ENCODE measurements at regions not wholly inside any gene's neighbourhood (a gene's known extent, or its start where the extent isn't known, plus 50 kb on each side); places are given as distances from the start of the nearest gene placed in this dataset.
"Not testable (repeated sequence)": the region's sequence is repeated elsewhere in the genome, so short reads cannot be mapped to it uniquely, and the experiment has no call there.

DNA sequence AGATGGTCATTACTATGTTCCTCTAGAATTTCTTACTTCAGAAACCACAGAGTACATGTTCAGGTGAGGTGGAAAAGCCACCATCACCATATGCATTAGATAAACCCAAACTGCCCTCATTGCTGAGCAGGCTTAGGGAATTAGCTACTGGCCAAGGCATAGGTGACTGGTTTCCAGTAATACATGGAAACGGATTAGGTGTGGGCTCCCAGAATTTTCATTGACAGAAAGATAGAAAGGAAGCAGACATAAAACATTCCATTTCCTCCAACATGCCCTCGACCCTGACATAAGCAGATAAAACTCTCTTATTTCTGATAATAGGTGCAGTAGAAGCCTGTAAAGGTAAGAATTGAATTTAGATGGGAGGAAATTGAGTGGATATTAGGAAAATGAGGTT, 1466.1 kb downstream of the SUCLG1 start:
- no peak for DNase-seq

DNA sequence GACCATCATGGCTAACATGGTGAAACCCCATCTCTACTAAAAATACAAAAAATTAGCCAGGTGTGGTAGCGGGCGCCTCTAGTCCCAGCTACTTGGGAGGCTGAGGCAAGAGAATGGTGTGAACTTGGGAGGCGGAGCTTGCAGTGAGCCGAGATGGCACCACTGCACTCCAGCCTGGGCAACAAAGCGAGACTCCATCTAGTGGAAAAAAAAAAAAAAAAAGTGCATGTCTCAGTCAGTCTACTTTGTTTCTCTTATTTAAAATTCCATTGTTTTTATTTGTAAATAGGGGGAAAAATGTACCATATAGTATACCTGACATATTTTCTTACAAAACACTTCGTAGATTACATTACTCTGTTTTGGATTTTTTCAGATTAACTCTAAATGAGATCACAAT, 1471.4 kb downstream of the SUCLG1 start:
- not testable (repeated sequence) for DNase-seq

DNA sequence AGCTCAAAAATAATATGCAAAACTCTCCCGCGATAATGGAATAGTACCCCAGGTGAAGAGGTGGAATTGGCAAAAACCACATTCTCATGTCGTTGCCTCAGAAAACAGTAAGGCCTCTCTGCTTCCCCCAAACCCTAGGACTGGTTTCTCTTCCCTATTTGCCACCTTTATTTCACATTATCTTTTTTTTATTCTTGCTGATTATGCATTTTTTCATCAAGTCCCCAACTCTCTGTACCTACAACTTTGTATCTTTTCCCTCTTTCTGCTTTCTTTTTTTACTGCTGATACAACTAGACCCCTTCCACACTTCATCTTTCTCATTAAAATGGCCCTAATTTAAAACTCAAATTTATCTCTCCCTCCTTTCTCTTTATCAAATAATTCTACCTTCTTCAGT, 1472.2 kb downstream of the SUCLG1 start:
- DNase-seq = no peak

DNA sequence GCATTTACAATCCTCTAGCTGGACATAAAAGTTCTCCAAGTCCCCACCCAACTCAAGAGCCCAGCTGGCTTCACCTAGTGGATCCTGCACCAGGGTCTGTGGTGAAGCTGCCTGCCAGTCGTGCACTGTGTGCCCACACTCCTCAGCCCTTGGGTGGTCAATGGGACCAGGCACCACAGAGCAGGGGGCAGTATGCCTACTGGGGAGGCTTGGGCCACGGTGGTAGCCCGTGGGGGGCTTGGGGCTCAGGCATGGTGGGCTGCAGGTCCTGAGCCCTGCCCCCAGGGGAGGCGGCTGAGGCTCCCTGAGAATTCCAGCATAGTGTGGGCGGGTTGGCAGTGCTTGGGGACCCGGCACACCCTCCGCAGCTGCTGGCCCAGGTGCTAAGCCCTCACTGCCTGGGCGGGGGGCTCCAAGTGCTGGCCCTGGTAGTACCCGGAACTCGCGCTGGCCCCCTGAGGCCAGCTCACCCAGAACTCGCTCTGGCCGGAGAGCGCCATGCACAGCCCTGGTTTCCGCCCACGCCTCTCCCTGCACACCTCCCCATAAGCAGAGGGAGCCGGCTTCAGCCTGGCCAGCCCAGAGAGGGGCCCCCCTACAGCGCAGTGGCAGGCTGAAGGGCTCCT, 1473.4 kb downstream of the SUCLG1 start:
- DNase-seq = no peak

DNA sequence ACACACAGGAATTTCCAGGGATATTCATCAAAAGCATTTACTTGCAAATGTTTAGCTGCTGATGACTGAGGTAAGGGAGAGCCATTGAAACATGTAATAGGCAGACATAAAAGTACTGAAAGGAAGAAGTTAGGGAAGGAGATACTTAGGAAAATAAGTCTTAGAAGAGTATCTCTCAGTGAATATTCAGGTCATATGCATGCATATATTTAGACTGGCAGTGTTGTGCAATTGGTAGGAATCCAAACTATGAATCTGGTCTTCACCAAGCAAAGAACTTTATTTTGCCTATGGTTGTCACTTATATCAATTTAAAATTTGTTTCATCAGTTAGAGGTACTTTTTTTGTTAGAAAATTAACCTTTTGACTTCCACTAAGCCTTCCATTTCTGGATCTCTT, 1490.7 kb downstream of the SUCLG1 start:
- DNase-seq = no peak

DNA sequence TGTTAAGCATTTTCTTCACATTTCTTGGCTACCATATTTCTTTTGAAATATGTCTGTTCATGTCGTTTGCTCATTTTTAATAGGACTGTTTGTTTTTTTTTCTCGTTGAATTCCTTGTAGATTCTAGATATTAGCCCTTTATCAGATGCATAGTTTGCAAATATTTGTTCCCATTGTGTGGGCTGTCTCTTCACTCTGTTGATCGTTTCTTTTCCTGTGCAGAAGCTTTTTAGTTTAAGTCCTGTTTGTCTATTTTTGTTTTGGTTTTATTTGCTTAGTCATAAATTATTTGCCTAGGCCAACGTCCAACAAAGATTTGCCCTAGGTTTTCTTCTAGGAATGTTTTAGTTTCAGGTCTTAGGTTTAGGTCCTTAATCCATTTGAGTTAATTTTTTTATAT, 1494.7 kb downstream of the SUCLG1 start:
- no peak for DNase-seq

DNA sequence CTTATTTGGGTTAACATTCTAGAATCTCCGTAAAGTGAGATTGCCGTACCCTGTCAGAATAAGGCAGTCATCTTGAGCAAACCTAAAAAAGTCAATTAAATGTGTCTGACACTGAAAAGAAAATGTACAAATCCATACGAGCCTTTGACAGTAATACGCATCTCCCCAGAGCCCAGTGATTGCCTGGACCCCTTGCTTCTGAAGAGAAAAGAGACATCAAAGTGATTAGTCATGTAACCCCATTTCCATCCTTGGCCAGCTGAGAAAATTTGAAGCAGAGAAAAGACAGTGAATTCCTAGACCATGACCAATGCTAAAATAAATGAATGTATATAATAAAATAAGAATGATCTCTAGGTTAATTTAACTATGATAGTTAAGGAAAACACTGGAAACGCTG, 1499.4 kb downstream of the SUCLG1 start:
- no peak for DNase-seq

DNA sequence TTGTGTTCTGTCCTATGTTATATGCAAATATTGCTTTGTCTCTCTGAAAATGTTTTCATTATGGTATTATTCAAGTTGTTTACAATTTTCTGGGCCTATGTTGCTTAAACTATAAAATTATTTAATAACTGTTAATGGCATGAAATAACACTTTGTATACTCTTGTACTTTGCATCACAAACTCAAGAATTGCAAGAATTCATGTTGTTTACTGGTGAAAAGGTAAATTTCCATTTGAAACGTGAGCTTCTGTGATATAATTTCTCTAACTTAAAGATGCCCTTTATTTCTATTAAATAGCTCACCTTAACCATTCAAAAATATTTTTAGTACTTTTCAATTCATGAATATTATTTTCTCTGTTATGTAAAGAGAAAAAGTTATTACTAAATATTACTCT, 1504.2 kb downstream of the SUCLG1 start:
- DNase-seq = no peak

DNA sequence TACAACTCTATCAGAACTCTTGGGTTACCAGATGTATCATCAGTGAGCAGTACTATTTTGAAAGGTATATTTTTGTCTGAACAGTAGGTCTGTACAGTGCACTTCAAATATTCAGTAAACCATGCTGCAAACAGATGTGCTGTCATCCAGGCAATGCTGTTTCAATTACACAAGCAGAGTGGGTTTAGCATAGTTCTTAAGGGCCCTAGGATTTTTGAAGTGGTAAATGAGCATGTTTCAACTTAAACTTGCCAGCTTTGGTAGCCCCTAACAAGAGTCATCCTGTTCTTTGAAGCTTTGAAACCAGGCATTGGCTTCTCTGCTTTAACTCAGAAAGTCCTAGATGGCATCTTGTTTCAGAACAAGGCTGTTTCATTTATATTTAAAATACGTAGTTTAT, 1519.9 kb downstream of the SUCLG1 start:
- DNase-seq = no peak

DNA sequence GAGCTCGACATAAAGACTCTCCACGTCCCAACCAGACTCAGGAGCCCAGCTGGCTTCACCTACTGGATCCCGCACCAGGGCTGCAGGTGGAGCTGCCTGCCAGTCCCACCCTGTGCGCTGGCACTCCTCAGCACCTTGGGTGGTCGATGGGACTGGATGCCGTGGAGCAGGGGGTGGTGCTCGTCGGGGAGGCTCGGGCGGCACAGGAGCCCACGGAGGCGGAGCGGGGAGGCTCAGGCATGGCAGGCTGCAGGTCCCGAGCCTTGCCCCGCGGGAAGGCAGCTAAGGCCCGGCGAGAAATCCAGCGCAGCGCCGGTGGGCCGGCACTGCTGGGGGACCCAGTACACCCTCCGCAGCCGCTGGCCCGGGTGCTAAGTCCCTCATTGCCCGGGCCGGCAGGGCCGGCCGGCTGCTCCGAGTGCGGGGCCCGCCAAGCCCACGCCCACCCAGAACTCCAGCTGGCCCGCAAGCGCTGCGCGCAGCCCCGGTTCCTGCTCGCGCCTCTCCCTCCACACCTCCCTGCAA, 1520.7 kb downstream of the SUCLG1 start:
- DNase-seq = not testable (repeated sequence)

DNA sequence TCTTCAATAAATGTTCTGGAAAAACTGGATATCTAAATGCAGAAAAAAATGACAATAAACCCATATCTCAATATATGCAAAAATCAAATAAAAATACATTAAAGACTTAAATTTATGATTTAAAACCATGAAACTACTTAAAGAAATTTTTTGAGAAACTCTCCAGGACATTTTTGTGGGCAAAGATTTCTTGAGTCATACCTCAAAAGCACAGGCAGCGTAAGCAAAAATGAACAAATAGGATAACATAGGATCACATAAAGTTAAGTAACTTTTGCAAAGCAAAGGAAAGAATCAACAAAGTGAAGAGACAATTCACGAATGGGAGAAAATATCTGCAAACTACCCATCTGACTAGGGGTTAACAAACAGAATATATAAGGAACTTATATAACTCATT, 1545.5 kb downstream of the SUCLG1 start:
- DNase-seq = no peak

DNA sequence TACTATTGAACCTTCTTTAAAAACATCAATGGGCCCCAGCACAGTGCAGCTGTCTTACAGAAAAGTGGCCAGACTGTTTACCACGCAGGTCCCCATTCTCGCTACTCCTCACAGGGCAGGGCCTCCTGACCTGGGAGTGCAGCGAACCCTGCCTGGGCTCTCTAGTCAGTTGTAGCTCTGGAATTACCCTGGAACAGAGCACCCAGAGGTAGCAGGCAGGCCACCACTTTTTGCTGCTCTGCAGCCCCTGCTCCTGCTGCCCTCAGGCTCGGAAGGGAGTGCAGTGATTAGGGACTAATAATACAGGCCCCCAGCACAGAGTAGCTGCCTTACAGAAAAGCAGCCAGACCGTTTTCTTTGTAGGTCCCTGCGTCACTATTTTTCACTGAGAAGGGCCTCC, 1563.0 kb downstream of the SUCLG1 start:
- no peak for DNase-seq

DNA sequence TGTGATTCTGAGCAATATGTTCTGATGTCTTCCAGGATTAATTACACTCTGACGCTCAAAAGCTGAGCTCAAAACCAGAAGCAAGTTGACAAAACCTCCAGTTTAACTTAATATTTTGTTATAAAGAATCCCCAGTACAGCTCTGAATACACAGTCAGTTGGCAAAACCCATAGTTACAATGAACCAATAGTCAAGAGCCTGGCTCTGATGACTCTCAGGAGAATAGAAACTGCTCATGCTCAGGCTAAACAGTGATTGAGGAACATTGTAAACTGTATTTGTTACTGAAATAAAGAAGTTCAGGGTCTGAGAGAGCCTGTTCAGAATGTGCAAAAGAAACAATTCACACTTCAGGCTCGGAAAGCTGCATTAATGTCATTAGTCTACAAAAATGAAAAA, 1565.9 kb downstream of the SUCLG1 start:
- no peak for DNase-seq

DNA sequence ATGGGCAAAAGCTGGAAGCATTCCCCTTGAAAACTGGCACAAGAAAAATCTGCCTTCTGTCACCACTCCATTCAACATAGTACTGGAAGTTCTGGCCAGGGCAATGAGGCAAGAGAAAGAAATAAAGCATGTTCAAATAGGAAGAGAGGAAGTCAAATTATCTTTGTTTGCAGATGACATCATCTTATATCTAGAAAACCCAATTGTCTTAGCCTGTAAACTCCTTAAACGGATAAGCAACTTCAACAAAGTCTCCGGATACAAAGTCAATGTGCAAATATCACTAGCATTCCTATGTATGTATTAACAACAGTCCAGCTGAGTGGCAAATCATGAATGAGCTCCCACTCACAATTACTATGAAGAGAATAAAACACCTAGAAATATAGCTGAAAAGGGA, 1579.3 kb downstream of the SUCLG1 start:
- DNase-seq = no peak

DNA sequence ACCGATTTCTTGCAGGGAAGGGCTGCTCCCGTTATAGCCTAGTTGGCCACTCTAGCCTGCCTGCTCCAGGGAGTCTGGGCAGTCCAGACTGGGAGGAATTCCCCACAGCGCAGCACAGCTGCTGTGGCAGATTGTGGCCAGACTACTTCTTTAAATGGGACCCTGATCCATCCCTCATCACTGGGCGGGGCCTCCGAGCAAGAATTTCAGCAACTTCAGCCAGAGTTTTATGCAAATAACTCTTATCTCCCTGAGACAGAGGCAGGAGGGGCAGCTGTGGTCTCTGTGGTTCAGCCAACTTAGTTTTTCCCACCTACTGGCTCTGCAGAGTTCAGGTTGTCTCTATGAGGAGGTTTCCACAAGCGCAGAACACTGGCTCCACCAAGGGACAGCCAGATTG, 1583.2 kb downstream of the SUCLG1 start:
- no peak for DNase-seq

DNA sequence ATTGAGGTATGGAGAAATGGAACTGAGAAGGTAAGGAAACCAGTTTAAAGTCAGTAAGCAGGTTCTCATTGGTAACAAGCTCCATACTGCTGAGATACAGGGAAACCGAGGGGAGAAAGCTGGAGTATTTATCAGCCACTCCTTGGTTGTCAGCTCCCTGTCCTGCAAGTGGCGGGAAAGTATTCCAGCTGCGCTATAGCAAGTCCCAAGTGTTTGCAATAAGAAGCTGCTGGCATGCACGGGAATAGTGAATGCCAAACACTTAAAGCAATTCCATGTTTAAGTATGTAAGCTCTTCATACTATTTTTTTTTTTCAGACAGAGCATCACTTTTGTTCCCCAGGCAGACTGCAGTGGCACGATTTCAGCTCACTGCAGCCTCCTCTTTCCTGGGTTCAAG, 1601.1 kb downstream of the SUCLG1 start:
- DNase-seq = no peak

DNA sequence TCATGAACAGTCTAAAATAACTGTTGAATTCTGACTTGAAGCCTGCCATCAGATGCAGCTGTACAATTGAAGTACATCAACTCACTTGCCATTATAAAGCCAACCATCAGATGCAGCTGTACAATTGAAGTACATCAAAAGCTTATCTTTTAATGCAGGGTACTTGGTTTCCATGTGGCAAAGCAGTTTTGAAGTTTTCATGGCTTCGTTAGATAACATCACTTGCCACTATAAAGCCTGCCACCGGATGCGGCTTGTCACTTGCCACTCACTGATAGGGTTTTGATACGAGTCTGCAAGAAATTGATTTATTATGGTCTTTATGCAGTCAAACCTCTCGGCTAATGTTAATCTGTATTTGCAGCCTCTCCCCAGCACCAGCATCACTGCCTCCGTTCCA, 1605.8 kb downstream of the SUCLG1 start:
- DNase-seq = no peak

DNA sequence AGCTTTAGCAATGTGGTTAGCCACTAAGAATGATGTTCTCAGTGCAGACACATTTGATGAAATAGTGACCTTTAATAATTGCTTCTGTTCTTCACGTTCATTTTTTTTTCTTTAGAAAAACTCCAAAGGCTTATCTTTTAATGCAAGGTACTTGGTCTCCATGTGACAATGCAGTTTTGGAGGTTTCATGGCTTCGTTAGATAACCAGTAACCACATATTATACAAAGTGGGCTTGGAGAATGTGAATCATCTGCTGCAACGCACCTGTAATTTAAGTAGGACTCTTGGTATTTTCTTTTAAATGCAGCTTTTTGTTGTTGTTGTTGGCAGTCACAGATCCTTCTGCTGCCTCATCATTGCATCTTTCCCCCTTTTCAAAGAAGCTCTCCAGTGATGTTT, 1606.3 kb downstream of the SUCLG1 start:
- DNase-seq = no peak

DNA sequence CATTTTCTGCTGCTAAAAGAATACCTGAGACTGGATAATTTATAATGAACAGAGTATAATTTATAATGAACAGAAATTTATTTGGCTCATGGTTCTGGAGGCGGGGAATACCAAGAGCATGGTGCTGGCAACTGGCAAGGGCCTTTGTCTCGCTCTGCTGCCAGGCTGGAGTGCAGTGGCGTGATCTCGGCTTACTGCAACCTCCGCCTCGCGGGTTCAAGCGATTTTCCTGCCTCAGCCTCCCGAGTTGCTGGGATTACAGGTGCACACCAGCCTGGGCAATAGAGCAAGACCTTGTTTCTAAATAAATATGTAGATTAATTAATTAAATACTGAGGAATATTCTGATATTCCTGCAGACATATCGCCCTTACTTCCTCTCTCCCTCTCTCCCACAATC, 1610.8 kb downstream of the SUCLG1 start:
- no peak for DNase-seq

DNA sequence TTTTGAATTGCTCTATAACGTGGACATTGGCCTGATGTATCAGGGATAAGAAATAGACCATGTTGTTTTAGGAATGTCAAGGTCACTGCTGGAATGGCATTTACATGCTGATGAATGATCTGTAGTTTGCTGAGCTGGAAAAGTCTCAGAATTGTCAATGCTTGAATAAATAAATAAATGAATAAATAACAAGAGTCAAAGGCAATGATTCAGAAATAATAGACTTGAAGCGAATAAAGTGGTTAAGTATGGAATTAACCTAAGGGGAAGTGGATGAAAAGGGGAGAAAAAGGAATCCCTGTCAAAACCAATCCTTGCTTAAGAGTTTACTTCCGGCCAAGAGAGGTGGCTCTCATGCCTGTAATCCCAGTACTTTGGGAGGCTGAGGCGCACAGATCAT, 1620.0 kb downstream of the SUCLG1 start:
- DNase-seq = no peak

DNA sequence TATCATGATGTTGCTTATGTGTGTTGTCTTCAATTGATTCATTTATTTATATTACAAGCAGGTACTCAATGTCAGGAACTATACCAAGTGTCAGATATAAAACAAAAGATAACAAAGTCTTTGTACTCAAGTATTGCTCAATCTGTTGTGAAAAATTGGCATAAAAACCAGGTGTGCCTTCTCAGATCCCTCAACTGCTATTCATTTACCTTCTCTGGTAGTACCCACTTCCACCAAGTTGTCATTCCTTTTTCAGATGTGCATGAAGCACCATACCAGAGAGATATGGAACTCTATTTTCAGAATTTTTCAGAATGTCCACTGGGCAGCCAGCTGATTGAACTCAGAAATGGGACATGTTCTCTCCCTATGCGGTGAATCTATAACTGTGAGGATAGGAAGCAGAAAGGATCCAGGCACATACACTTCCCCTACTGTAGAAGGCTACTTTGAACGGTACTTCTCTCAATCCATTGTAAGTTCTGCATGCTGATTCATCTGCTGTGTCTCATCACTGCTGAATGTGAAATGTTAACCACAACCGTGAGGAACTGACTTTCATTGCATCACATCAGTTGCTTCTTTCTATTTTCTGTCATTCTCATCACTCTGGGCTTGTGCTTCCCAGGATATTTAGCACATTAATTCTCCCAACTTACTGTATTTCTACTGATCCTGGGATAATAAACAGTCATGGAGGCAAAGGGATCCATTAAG, 1621.3 kb downstream of the SUCLG1 start:
- no peak for DNase-seq

DNA sequence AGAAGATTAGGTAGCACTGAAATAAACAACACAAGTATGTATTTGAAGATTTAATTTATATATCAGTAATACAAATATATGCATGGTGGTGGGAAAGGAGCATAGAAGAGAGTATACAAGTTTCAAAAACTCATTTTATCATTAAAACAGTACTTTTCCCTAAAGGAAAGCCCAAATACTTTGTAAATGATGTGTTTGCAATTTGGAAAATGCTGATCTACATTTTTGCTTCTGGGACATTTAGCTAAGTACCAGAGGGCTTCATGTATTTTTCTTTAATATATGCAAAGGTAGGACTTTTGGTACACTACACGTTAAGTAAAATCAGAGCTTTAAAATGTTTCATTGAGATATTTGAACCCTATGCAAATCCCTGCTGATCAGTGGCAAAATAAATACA, 1624.2 kb downstream of the SUCLG1 start:
- no peak for DNase-seq

DNA sequence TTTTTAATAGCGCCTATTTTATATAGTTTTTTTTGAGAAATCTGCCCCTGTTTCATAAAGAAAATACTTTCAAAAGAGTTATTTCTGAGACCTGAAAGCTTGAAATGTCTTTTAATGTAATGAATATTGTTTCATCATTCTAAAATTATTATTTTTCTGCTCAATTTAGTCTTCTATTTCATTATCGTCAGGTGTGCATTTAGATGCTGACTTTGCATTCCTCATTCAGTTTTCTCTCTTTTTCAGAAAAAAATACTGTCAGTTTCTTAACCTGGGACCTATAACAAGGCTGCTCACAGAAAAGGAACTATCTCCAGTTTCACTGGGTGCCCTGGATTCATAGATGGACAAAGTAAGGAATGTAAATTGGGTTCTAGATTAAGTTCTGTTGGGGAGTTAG, 1631.7 kb downstream of the SUCLG1 start:
- DNase-seq = no peak

All from amygdala (tissue), 56 donors.